OCI-LY1 (cell line): ENCODE measurements at regions not wholly inside any gene's neighbourhood (a gene's known extent, or its start where the extent isn't known, plus 50 kb on each side); places are given as distances from the start of the nearest gene placed in this dataset.

Source experiments
- H2AFZ ChIP-seq: fragments of 200-600 bp; sonication (generic), shearing (Covaris generic); 2 replicates; pipeline ENCODE4 v1.6.0; 2014; ENCODE audit warnings: antibody characterized with exemption, mild to moderate bottlenecking, low read length
- H3F3A ChIP-seq: fragments of 200-600 bp; sonication (generic), shearing (Covaris generic); 2 replicates; pipeline ENCODE4 v1.6.0; 2014; ENCODE audit warnings: mild to moderate bottlenecking, antibody characterized with exemption, low read length, moderate library complexity; ENCODE audit not compliant: insufficient read depth
- H3K27ac ChIP-seq: fragments of 200-600 bp; sonication (generic); 2 replicates; pipeline ENCODE4 v1.5.1; 2014; ENCODE audit warnings: low read length, mixed run types, mild to moderate bottlenecking, low read depth; ENCODE audit not compliant: poor library complexity, severe bottlenecking
- H3K27me3 ChIP-seq: fragments of 200-600 bp; sonication (generic); 2 replicates; pipeline ENCODE4 v1.6.0; 2014; ENCODE audit warnings: antibody characterized with exemption, mild to moderate bottlenecking, low read length, moderate library complexity; ENCODE audit not compliant: insufficient read depth
- H3K36me3 ChIP-seq: fragments of 200-600 bp; sonication (generic); 2 replicates; pipeline ENCODE4 v1.6.1; 2014; ENCODE audit warnings: mild to moderate bottlenecking, antibody characterized with exemption, low read length, moderate library complexity, mixed read lengths; ENCODE audit not compliant: insufficient read depth
- H3K4me1 ChIP-seq: fragments of 200-600 bp; sonication (generic); 2 replicates; pipeline ENCODE4 v1.5.1; 2014; ENCODE audit warnings: mild to moderate bottlenecking, low read length, moderate library complexity; ENCODE audit not compliant: insufficient read depth, severe bottlenecking
- H3K4me2 ChIP-seq: fragments of 200-600 bp; sonication (generic), shearing (Covaris generic); 2 replicates; pipeline ENCODE4 v1.6.1; 2014; ENCODE audit warnings: low read length
- H3K4me3 ChIP-seq: fragments of 200-600 bp; sonication (generic); 2 replicates; pipeline ENCODE4 v1.5.1; 2014; ENCODE audit warnings: low read length, low read depth, mild to moderate bottlenecking, mixed read lengths; ENCODE audit not compliant: poor library complexity, severe bottlenecking
- H3K79me2 ChIP-seq: fragments of 200-600 bp; shearing (Covaris generic); 2 replicates; pipeline ENCODE4 v1.6.1; 2016; ENCODE audit warnings: mixed run types, low read length, mixed read lengths; ENCODE audit not compliant: insufficient read depth
- H3K9ac ChIP-seq: fragments of 200-600 bp; sonication (generic), shearing (Covaris generic); 2 replicates; pipeline ENCODE4 v1.6.1; 2014; ENCODE audit warnings: mild to moderate bottlenecking, low read length, mixed read lengths
- H3K9me2 ChIP-seq: fragments of 200-600 bp; sonication (generic), shearing (Covaris generic); 2 replicates; pipeline ENCODE4 v1.6.1; 2014; ENCODE audit warnings: low read depth, mild to moderate bottlenecking, low read length, mixed read lengths
- H3K9me3 ChIP-seq: fragments of 200-600 bp; shearing (Covaris generic); 2 replicates; pipeline ENCODE4 v1.6.1; 2014; ENCODE audit warnings: low read length, mixed read lengths
- H4K20me1 ChIP-seq: fragments of 200-600 bp; sonication (generic), shearing (Covaris generic); 2 replicates; pipeline ENCODE4 v1.6.0; 2016; ENCODE audit warnings: mild to moderate bottlenecking, low read length; ENCODE audit not compliant: insufficient read depth
- CTCF ChIP-seq: fragments of 200-600 bp; sonication (generic), shearing (Covaris generic); IDR thresholded peaks from 2 replicates; pipeline ENCODE4 v1.5.1; 2017; ENCODE audit warnings: mild to moderate bottlenecking, antibody characterized with exemption, low read length, moderate library complexity, mixed read lengths
- EZH2 ChIP-seq: fragments of 200-600 bp; sonication (generic), shearing (Covaris generic); IDR thresholded peaks from 2 replicates; pipeline ENCODE4 v1.8.0; 2017; ENCODE audit warnings: borderline replicate concordance, mixed run types, mild to moderate bottlenecking, antibody characterized with exemption, low read length, moderate library complexity, mixed read lengths

GRCh38 chr11:44380009-44380313 is 70.0 kb upstream of the ALX4 start:
- TF ChIP-seq CTCF (no peak), EZH2 (no peak)
- H3F3A ChIP-seq, result no peaks in the 10 kb centered on the region
- H3K79me2 ChIP-seq, result no peaks in the 10 kb centered on the region
- no peak overlapping the region for H3K4me2 ChIP-seq
- H3K9me3 ChIP-seq, result no peaks in the 10 kb centered on the region
- H2AFZ ChIP-seq, result no peak overlapping the region
- no peak overlapping the region for H3K9ac ChIP-seq
- no peaks in the 10 kb centered on the region for H3K9me2 ChIP-seq
- no peaks in the 10 kb centered on the region for H4K20me1 ChIP-seq
- no peak overlapping the region for H3K4me3 ChIP-seq
- H3K27ac ChIP-seq, result no peak overlapping the region
- H3K36me3 ChIP-seq, result no peaks in the 10 kb centered on the region
- H3K27me3 ChIP-seq, result no peaks in the 10 kb centered on the region
- H3K4me1 ChIP-seq, result no peaks in the 10 kb centered on the region

GRCh38 chr11:44380820-44381219 is 70.9 kb upstream of the ALX4 start:
- H3K27me3 ChIP-seq, result no peaks in the 10 kb centered on the region
- no peaks in the 10 kb centered on the region for H3F3A ChIP-seq

GRCh38 chr11:44381261-44381660 is 71.3 kb upstream of the ALX4 start:
- H3K4me1 ChIP-seq, result no peaks in the 10 kb centered on the region
- no peak overlapping the region for H3K27ac ChIP-seq
- H3K9ac ChIP-seq, result no peak overlapping the region
- no peaks in the 10 kb centered on the region for H3K36me3 ChIP-seq
- no peaks in the 10 kb centered on the region for H3F3A ChIP-seq
- no peak overlapping the region for H2AFZ ChIP-seq
- H3K79me2 ChIP-seq, result no peaks in the 10 kb centered on the region
- H4K20me1 ChIP-seq, result no peaks in the 10 kb centered on the region
- H3K27me3 ChIP-seq, result no peaks in the 10 kb centered on the region
- H3K9me2 ChIP-seq, result no peaks in the 10 kb centered on the region
- H3K9me3 ChIP-seq, result no peaks in the 10 kb centered on the region
- no peak overlapping the region for H3K4me3 ChIP-seq
- TF ChIP-seq CTCF (no peak), EZH2 (no peak)
- H3K4me2 ChIP-seq, result no peak overlapping the region

More at GRCh38 chr11:44380820-44381219, 70.9 kb upstream of the ALX4 start:
- Histone ChIP-seq H3K4me1 (no peaks in the 10 kb centered on the region), H3K79me2 (no peaks in the 10 kb centered on the region), H3K9me2 (no peaks in the 10 kb centered on the region), H3K4me2 (no peak overlapping the region), H2AFZ (no peak overlapping the region), H4K20me1 (no peaks in the 10 kb centered on the region), H3K4me3 (no peak overlapping the region), H3K27ac (no peak overlapping the region), H3K9ac (no peak overlapping the region), H3K9me3 (no peaks in the 10 kb centered on the region), H3K36me3 (no peaks in the 10 kb centered on the region)
- TF ChIP-seq CTCF, result no peak
- no peak for TF ChIP-seq EZH2

GRCh38 chr11:44382118-44382517 is 72.2 kb upstream of the ALX4 start:
- H3K36me3 ChIP-seq, result no peaks in the 10 kb centered on the region
- no peak overlapping the region for H3K9ac ChIP-seq
- H4K20me1 ChIP-seq, result no peaks in the 10 kb centered on the region
- no peaks in the 10 kb centered on the region for H3K9me3 ChIP-seq
- no peaks in the 10 kb centered on the region for H3K27me3 ChIP-seq
- H3K4me2 ChIP-seq, result no peak overlapping the region
- no peak overlapping the region for H3K4me3 ChIP-seq
- H3K4me1 ChIP-seq, result no peaks in the 10 kb centered on the region
- no peaks in the 10 kb centered on the region for H3K79me2 ChIP-seq
- H3K9me2 ChIP-seq, result no peaks in the 10 kb centered on the region
- H3K27ac ChIP-seq, result no peak overlapping the region
- no peak overlapping the region for H2AFZ ChIP-seq
- no peaks in the 10 kb centered on the region for H3F3A ChIP-seq
- TF ChIP-seq CTCF (no peak), EZH2 (no peak)
